ENCODE measurements at regions not wholly inside any gene's neighbourhood (a gene's known extent, or its start where the extent isn't known, plus 50 kb on each side); places are given as distances from the start of the nearest gene placed in this dataset.

DNA sequence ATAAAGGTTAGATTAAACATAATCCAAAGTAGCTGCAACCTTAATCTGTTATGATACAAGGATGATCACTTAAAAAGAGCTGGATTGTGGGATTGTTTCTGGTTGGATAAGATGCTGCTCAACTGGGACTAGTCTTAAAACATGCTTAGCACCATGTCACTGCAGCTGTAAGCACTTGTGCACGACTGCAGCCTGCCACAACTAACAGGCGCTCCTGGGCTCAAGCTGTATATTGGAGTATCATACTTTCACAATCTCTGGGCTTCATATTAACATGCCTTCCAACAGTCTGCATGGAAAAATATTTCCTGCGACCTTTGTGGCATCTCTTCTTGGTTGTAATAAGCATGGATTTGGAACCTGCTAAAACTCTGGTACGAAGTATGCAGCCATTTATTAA lies 493.0 kb upstream of the PITX2 start:
- Mint-ChIP-seq H3K36me3 (ENCODE audit: insufficient read depth, unreplicated experiment) (no peaks in the 10 kb centered on the region), H3K4me3 (ENCODE audit: unreplicated experiment) (no peak overlapping the region), H3K9me3 (ENCODE audit: unreplicated experiment) (no peaks in the 10 kb centered on the region), H3K27ac (ENCODE audit: unreplicated experiment) (no peak overlapping the region), H3K4me1 (ENCODE audit: low read depth, unreplicated experiment) (no peaks in the 10 kb centered on the region), H3K27me3 (ENCODE audit: insufficient read depth, unreplicated experiment) (peaks cover 2% of the 10 kb centered on the region)
- ChIA-PET CTCF (no interaction called here), POLR2A (no interaction called here)
- no peak overlapping the region for H3K4me3 ChIP-seq (ENCODE audit: low read depth, low read length)
- no peaks in the 10 kb centered on the region for H3K4me1 ChIP-seq
- no peaks in the 10 kb centered on the region for H3K27me3 ChIP-seq (replicated peaks; ENCODE audit: control insufficient read depth, insufficient read depth, low read length)
- no peak for DNase-seq
- no peaks in the 10 kb centered on the region for H3K36me3 ChIP-seq (ENCODE audit: control insufficient read depth, insufficient read depth, low read length)
- TF ChIP-seq, protein P1, sequence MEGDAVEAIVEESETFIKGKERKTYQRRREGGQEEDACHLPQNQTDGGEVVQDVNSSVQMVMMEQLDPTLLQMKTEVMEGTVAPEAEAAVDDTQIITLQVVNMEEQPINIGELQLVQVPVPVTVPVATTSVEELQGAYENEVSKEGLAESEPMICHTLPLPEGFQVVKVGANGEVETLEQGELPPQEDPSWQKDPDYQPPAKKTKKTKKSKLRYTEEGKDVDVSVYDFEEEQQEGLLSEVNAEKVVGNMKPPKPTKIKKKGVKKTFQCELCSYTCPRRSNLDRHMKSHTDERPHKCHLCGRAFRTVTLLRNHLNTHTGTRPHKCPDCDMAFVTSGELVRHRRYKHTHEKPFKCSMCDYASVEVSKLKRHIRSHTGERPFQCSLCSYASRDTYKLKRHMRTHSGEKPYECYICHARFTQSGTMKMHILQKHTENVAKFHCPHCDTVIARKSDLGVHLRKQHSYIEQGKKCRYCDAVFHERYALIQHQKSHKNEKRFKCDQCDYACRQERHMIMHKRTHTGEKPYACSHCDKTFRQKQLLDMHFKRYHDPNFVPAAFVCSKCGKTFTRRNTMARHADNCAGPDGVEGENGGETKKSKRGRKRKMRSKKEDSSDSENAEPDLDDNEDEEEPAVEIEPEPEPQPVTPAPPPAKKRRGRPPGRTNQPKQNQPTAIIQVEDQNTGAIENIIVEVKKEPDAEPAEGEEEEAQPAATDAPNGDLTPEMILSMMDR (IDR thresholded peaks at IDR 0.05; ENCODE audit: insufficient read depth in 1 of 2, low read depth in 1 of 2, low read length in 1 of 2, severe bottlenecking in 1 of 2, unreplicated experiment in 1 of 2): no peak
- intact Hi-C loops (cut with micrococcal nuclease; ENCODE audit: unreplicated experiment): no loop called here
- BruUV-seq (replicated peaks): no TSS peak
- H3K9me3 ChIP-seq: no peaks in the 10 kb centered on the region

- Mint-ChIP-seq H3K4me3 (ENCODE audit: unreplicated experiment) (no peak overlapping the region), H3K36me3 (ENCODE audit: insufficient read depth, unreplicated experiment) (no peaks in the 10 kb centered on the region), H3K27ac (ENCODE audit: unreplicated experiment) (no peak overlapping the region), H3K4me1 (ENCODE audit: low read depth, unreplicated experiment) (no peaks in the 10 kb centered on the region), H3K9me3 (ENCODE audit: unreplicated experiment) (no peaks in the 10 kb centered on the region), H3K27me3 (ENCODE audit: insufficient read depth, unreplicated experiment) (peaks cover 2% of the 10 kb centered on the region)
- intact Hi-C loops (cut with micrococcal nuclease; ENCODE audit: unreplicated experiment): no loop called here
- TF ChIP-seq, protein P1 (IDR thresholded peaks at IDR 0.05; ENCODE audit: insufficient read depth in 1 of 2, low read depth in 1 of 2, low read length in 1 of 2, severe bottlenecking in 1 of 2, unreplicated experiment in 1 of 2): no peak
- Histone ChIP-seq H3K9me3 (no peaks in the 10 kb centered on the region), H3K4me1 (no peaks in the 10 kb centered on the region), H3K4me3 (ENCODE audit: low read depth, low read length) (no peak overlapping the region), H3K36me3 (ENCODE audit: control insufficient read depth, insufficient read depth, low read length) (no peaks in the 10 kb centered on the region), H3K27me3 (replicated peaks; ENCODE audit: control insufficient read depth, insufficient read depth, low read length) (no peaks in the 10 kb centered on the region)
- POLR2A ChIA-PET: no interaction called here
- CTCF ChIA-PET: no interaction called here
- no peak for DNase-seq
- no TSS peak for BruUV-seq (replicated peaks)
Observed at GRCh38 chr4:111120191-111120590, 497.3 kb upstream of the PITX2 start.

- TF ChIP-seq, protein P1 (IDR thresholded peaks at IDR 0.05; ENCODE audit: insufficient read depth in 1 of 2, low read depth in 1 of 2, low read length in 1 of 2, severe bottlenecking in 1 of 2, unreplicated experiment in 1 of 2): no peak
- H3K4me1 ChIP-seq: no peaks in the 10 kb centered on the region
- H3K27me3 ChIP-seq (replicated peaks; ENCODE audit: control insufficient read depth, insufficient read depth, low read length): no peaks in the 10 kb centered on the region
- Mint-ChIP-seq H3K27ac (ENCODE audit: unreplicated experiment) (no peak overlapping the region), H3K36me3 (ENCODE audit: insufficient read depth, unreplicated experiment) (no peaks in the 10 kb centered on the region), H3K9me3 (ENCODE audit: unreplicated experiment) (no peaks in the 10 kb centered on the region), H3K27me3 (ENCODE audit: insufficient read depth, unreplicated experiment) (peaks cover under 1% of the 10 kb centered on the region), H3K4me3 (ENCODE audit: unreplicated experiment) (no peak overlapping the region), H3K4me1 (ENCODE audit: low read depth, unreplicated experiment) (no peaks in the 10 kb centered on the region)
- no peaks in the 10 kb centered on the region for H3K36me3 ChIP-seq (ENCODE audit: control insufficient read depth, insufficient read depth, low read length)
- POLR2A ChIA-PET: no interaction called here
- BruUV-seq (replicated peaks): no TSS peak
- H3K9me3 ChIP-seq: no peaks in the 10 kb centered on the region
- no peak overlapping the region for H3K4me3 ChIP-seq (ENCODE audit: low read depth, low read length)
- no peak for DNase-seq
- CTCF ChIA-PET: interaction anchor here (0.6 kb wide), 1 partner anchor 286 kb away, joined by 4 read pairs; no protein-coding TSS in a partner anchor
- intact Hi-C loops (cut with micrococcal nuclease; ENCODE audit: unreplicated experiment): no loop called here
Observed at GRCh38 chr4:111126340-111126739, 503.5 kb upstream of the PITX2 start.
